GM21619 (cell line): ENCODE measurements at regions not wholly inside any gene's neighbourhood (a gene's known extent, or its start where the extent isn't known, plus 50 kb on each side); places are given as distances from the start of the nearest gene placed in this dataset.
"Not testable (repeated sequence)": the region's sequence is repeated elsewhere in the genome, so short reads cannot be mapped to it uniquely, and the experiment has no call there.

Source experiments
- ATAC-seq: cut with Tn5 transposase; IDR thresholded peaks from one replicate; pipeline ENCODE4 v1.9.1; 2021; ENCODE audit not compliant: unreplicated experiment

DNA sequence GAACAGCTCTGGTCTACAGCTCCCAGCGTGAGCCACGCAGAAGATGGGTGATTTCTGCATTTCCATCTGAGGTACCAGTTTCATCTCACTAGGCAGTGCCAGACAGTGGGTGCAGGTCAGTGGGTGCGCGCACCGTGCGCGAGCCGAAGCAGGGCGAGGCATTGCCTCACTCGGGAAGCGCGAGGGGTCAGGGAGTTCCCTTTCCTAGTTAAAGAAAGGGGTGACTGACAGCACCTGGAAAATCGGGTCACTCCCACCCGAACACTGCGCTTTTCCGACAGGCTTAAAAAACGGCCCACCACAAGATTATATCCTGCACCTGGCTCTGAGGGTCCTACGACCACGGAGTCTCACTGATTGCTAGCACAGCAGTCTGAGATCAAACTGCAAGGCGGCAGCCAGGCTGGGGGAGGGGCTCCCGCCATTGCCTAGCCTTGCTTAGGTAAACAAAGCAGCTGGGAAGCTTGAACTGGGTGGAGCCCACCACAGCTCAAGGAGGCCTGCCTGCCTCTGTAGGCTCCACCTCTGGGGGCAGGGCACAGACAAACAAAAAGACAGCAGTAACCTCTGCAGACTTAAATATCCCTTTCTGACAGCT, 325.0 kb upstream of the CHST9 start:
- ATAC-seq: not testable (repeated sequence)

GRCh38 chr18:27501671-27502070, 316.6 kb upstream of the CHST9 start:
- ATAC-seq: no peak

DNA sequence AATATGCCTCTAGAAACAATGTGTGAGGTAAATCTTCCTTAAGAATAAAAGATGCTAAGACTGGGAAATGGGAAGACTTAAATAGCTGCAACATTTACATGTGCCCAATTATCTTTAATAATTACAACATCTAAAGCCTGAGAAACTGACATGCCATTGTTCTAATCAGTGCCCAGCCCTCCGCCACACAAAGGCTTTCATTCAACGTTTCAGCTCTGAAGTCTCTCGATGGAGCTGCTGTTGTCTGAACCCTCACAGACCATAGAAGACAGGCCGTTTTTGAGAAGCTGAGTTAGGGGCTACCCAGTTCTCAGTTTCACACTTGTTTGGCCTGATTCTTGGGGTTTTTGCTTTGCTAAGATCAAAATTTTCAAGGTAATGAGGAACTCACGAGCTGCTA, 315.4 kb upstream of the CHST9 start:
- no peak for ATAC-seq

DNA sequence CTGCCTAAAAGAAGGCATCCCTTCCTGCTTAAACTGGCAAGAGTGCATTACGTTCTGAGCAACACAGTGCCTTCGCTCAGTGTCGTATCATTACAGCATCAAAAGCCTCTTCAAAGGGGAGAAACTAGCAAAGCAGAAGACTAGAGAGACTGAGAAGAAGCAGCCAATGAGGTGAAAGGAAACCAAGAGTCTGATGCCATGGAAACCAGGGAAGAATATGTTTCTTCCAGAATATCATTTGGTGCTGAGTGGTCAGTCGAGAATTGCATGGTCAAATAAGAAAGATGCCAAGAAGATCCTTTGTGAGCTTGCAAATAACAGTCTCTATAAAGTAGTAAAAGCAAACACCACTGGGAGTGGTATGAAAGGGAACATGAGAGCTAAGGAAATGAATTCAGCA, 312.1 kb upstream of the CHST9 start:
- ATAC-seq: no peak

DNA sequence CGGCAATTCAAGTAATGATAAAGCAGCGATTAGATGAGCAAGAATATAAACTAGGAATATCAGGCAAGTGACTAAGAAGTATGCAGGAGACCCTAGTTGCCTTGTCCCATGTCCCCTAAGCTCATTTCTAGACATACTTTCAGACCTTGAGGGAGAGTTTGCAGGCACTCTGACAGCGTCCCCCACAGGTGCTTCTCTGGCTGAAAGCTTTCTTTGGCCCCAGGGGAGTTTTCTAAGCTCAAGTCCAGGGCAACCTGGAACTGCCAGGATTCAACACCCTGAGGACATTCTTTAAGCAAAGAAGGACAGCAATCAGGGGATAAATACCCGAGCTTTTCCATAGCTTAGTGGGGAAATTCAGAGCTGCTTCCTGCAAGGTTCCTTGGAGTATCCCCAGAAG, 308.1 kb upstream of the CHST9 start:
- ATAC-seq: no peak

GRCh38 chr18:27491772-27492171, 306.7 kb upstream of the CHST9 start:
- ATAC-seq: no peak

- ATAC-seq: no peak
Observed at GRCh38 chr18:27483276-27483675, 298.2 kb upstream of the CHST9 start.

GRCh38 chr18:27478459-27478858, 293.4 kb upstream of the CHST9 start:
- ATAC-seq: no peak

DNA sequence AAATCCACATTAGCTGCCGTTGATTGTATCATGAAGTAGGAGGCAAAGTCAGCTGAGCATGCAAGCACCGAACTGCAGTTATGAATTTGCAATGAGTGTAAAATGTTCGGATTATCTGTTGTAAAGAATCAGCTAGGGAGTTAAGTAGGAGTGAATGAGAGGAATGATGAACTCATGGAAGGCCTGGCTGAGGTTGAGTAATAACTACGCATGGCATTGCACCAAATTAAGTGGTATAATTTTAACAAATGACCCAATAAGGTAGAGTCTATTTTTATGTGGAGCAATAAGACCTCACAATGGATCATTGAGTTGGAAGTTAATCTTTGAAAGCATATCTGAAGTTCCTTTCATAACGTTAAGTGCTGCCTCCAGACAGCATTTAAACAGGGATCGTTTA, 288.2 kb upstream of the CHST9 start:
- ATAC-seq: no peak

GRCh38 chr18:27467073-27467472, 282.0 kb upstream of the CHST9 start:
- ATAC-seq: no peak

DNA sequence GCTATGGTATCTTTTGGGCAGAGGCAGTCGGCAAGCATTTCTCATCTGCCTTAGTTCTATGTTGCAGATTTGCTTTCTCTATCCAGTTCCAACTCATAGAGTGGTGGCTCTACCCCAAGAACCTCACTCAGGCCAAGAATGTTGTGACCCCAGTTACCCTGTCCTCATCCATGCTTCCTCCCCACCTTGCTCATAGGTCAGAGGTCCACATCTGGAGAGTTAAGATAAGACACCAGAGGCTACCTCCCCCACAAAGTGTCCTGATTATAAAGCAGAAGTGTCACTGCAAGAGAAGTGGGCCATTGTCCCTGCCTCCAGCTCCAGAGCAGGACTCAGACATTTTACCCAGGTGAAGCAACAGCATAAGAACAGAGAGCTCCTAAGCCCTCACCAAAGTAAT, 276.8 kb upstream of the CHST9 start:
- no peak for ATAC-seq

GRCh38 chr18:27449104-27449503, 264.0 kb upstream of the CHST9 start:
- ATAC-seq: no peak

- no peak for ATAC-seq
Observed at GRCh38 chr18:27447930-27448329, 262.8 kb upstream of the CHST9 start.

DNA sequence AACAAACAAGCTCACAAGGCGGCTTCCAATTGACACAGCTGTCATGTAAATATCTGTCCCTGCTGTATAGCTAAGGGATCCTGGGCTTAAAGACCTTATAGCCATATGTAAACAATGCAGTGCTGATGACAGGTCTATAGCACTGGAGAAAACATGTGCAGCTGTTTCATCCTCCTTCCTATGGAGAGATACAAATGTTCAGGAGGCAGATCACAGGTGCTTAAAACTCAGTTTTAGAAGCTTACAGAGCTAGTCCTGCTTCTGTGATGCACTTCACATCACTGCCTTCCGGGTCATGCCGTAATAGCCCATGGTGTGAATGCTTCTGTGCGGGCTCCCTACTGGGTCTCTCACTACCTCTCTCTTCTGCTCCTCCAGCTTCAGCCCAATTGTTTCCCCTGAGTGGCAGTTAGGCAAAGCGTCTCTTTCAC, 262.4 kb upstream of the CHST9 start:
- no peak for ATAC-seq

GRCh38 chr18:27430595-27430994, 245.5 kb upstream of the CHST9 start:
- ATAC-seq: no peak

DNA sequence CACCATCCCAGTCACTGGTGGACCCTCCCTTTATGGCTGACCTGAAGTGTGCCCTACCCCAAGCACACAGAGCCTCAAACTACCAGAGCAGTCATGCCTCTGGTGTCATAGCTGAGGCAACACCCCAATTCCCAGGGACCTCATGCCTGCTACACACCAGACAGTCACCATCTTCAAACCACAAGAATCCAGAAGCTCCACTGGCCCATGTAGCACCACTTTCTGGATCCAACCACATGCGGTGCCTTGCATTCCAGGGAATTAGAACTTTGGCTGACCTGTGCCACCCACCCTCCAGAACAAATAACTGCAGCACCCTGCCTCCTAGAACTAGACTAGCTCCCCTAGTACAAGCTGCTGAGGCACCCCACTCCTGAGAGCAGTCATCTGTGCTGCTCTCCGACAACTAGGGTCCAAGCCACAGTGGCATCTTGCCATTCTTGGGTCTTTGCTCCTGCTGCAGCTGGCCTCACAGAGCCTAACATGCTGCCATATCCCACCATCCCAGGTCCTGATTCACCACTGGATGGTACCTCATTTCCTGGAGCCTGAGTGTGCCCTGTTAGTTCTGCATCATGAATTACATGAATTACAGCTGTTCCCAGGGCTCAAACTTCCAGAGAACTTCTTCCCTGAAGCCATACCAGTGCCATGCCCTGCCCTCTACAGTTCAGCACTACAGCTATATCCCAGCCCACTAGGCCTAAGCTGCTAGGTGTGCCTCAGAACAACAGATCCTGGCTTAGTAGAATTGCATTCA, 243.8 kb upstream of the CHST9 start:
- ATAC-seq: no peak

- ATAC-seq: no peak
Observed at GRCh38 chr18:27428120-27428519, 243.0 kb upstream of the CHST9 start.

- no peak for ATAC-seq
Observed at GRCh38 chr18:27423581-27423980, 238.5 kb upstream of the CHST9 start.

DNA sequence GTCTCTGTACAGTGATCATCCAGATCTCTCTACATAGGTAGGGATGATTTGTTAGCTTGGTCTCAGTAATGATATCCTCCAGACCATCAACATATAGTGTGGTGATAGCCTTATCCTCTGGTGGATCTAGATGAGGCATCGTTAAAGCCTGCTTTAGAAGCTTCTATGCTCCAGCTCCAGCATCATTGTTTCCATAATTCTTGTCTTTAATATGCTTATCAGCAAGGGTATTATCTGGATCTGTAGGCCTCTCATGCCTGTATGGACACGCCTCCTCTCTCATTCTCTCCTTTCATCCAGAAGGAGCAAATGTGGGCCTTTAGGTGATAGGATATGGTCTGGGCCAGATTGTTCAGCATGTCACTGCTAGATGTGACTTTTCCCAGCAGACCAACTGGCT, 234.5 kb upstream of the CHST9 start:
- ATAC-seq: no peak

- no peak for ATAC-seq
Observed at GRCh38 chr18:27415495-27415894, 230.4 kb upstream of the CHST9 start.

DNA sequence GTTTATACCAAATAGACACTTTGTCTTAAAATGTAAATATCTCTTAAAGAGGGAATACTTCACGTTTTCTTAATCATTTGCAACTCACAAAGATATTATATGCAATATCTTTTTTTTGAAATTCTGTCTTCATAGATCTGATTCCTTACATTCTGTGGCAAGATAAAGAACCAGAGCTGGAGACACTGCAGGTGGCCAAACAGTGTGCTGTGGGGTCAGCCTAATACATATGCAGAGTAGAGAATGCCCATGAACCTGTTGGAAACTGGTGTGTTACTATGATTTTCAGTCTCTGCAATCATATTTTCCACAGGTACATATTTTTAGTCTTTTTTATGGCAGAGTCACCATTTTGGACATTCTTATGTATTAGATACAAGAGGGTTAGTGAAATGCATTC, 229.6 kb upstream of the CHST9 start:
- ATAC-seq: no peak

DNA sequence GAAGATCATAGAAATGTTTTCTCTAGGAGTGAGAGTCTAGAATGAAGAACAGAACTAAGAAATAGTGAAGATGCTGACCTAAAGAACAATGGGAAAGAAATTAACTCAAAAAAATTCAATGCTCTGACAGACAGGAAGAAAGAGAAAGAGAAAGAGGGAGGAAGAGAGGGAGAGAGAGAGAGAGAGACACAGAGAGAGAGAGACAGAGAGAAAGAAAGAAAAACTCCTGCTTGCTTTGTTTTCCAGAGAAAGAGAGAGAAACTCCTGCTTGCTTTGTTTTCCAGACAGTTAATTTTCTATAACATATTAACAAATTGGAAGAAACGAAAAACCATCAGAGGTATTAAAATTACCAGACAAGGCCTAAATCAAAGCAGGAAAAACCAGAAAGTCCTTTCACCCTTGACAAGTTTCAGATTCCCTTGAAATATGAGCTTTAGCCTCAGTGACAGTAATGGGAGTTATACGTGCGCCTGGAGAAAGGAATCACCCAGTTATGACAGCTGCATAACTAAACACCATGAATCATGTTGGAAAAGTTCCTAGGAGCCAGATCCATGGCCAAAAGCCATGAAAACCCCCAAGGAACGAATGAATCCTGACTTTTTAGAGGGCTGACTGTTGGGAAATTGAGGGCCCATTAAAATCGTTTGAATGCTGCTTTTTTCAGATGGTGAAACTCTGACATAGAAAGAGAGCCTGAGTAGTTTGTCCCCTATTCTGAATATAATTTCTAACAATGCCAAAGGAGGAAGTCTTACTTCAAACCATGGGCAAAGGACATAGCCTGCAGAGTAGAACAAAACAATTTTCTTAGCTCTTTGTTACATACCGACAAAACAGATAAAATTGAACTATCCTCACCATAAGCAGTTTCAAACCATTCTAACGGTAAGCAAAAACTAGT, 228.6 kb upstream of the CHST9 start:
- ATAC-seq: no peak
